Stimulated activated CD4-positive, alpha-beta T cell treated with anti-CD3 and anti-CD28 coated beads, TNF-alpha, amount 100 ng/mL, for 48 hours (primary cell): ENCODE measurements at regions not wholly inside any gene's neighbourhood (a gene's known extent, or its start where the extent isn't known, plus 50 kb on each side); places are given as distances from the start of the nearest gene placed in this dataset.

Experiments used
- DNase-seq, 3 donors: peaks; one replicate each; pipeline ENCODE4 v3.0.0-alpha.2; 2020; ENCODE audit warnings: low read depth in 3 of 3

DNA sequence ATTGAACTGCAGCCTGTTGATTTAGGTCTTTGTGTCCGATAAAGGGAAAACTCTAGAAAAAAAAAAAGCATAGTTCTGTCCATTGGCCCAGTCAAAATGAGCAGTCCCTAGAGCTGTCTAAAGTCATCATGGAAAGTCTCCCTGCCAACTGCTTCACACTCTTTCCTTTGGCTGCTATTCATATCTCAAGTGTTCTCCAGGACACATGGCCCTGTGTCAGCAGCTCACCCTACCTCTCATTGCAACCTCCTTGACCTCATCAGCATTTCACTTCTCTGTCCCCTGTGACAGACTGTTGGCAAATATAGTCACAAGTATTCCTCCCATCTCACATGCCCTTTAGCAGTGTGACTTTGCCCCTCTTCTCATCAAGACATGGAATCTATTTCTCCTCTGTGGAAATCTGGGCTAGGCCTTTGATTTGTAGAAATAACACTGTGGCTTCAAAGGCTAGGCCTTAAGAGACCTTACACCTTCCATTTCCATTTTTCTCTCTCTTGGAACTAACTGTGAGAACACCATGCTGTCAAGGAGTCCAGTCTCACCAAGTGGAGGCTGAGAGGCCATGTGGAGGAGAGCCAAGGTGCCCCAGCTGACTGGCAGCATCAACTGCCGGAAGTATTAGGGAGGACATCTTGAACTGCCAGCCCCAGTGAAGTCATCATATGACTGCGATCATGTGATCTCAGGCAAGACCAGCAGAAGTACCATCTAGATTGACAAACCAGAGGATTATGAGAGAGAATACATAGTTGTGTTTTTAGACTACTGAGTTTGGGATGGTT lies 149.4 kb upstream of the TARS1 start:
- no peak for DNase-seq

DNA sequence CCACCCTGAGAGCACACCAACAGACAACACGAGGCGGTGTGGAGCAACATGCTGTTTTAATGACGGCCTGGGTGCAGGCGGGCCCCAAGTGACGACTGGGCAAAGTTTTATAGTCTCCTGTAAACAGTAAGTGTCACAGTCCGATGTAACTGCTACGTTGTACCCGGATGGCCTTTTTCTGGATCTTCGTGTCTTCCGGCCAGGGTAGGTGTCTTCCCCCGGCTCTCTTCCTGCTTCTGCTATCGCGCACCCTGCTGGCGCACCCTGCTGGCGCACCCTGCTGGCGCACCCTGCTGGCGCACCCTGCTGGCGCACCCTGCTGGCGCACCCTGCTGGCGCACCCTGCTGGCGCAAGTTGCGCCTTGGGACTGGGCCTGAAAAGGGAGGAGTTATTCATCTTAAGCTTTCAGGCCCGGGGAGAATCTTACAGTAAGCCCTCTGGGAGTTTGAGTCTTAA lies 143.0 kb upstream of the TARS1 start:
- no peak for DNase-seq

GRCh38 chr5:33299621-33300208 lies 141.1 kb upstream of the TARS1 start:
- DNase-seq: no peak

DNA sequence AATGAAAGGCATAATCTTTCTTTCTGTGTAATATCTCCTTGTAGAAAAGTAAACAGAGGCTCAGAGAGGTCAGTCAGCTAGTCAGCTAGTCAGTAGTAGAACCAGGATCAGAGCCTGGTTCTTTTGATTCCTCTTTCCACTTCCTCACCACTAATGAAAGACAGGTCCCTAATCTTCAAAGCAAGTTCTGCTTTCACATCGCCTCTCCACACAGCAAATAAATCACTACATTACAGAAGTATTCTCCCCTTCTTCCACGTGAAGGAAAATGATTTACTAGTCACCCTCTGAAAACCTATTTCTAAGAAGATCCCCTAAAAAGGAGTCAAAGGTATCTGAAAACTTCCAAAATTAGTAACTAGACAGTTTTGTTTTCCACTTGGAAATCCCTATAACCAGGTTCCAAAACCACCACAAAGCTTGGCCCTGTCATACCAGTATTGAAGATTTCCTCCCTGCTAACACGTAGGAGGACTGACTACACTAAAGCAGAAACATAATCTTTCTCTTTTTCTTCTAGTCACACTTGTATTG lies 140.5 kb upstream of the TARS1 start:
- no peak for DNase-seq

DNA sequence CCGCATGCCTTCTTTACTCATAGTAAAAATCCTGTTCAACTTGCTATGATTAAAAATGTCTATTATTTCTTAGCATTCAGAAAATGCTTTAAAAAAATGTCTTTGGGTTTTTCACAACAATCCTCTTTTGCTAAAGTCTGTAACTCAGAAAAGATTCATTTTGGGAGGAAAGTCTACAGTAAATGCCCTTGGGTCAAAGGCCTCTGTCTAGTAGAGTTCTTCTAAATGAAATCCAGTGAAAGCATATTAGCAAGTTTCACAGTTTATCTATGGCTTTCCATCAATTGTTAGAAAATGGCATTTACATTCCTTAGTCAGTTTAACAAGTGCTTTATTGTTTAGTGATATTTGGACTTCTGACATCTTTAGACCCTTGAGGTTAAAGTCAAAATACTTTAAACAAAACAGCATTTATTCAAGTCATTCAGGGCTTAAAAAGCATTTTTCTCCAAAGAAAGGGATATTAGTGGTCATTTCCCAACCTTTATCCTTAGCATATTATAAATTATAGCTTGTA lies 137.1 kb upstream of the TARS1 start:
- DNase-seq: no peak

- no peak for DNase-seq
Measured at GRCh38 chr5:33304601-33305000, 136.2 kb upstream of the TARS1 start.

DNA sequence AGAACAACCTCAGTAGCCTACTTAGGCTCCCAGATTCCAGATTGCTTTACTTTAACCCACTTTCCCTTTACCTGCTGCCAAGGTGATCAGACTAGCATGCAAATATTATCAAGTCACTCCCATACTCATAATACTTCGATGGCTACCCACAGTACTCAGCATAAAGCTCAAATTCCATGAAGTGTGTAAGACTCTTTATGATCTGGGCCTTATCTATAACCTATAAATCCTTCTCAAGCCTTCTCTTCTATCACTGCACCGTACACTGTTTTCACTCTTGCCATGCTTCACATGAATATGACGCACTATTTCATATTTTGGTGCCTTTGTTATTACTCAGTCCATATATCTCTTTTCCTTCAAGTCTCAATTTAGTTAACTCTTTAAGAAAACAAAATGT lies 135.2 kb upstream of the TARS1 start:
- no peak for DNase-seq

DNA sequence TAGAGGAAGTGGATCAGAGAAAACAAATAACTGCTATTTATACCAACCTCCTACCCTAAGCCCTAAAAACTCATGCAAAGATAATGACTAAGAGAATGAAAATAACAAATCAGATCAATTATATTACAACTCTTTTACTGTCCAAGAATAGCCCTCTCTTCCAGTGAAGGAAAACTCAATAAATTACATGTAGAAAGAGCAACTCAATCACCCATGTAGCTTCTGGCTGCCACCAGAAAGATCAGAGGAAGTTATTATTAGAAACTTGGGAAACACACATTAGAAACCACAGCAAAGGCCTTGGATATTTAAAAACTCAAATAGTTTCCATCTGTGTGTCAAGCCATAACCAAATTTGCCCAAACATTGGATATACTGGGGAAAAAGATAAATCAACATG lies 134.0 kb upstream of the TARS1 start:
- no peak for DNase-seq

DNA sequence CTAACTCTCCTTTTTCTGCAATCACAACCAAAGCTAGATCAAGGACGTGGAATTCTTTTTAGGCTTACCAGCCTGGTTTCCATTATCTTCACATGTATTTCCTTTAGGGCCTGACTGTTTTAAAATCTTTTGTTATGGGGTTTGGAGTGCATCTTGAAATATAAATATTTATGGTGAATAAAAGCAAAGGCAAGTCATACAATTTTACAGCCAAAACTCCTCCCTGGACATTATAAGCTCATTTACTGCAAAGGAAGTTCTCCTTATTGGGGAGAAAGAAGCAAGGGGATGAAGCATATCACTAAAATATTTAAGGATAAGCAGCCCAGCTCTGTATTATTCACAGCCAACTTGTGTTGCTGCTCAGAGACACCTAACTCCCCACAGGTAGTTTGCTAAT lies 132.2 kb upstream of the TARS1 start:
- DNase-seq: no peak

- DNase-seq: no peak
Measured at GRCh38 chr5:33309068-33309467, 131.7 kb upstream of the TARS1 start.

DNA sequence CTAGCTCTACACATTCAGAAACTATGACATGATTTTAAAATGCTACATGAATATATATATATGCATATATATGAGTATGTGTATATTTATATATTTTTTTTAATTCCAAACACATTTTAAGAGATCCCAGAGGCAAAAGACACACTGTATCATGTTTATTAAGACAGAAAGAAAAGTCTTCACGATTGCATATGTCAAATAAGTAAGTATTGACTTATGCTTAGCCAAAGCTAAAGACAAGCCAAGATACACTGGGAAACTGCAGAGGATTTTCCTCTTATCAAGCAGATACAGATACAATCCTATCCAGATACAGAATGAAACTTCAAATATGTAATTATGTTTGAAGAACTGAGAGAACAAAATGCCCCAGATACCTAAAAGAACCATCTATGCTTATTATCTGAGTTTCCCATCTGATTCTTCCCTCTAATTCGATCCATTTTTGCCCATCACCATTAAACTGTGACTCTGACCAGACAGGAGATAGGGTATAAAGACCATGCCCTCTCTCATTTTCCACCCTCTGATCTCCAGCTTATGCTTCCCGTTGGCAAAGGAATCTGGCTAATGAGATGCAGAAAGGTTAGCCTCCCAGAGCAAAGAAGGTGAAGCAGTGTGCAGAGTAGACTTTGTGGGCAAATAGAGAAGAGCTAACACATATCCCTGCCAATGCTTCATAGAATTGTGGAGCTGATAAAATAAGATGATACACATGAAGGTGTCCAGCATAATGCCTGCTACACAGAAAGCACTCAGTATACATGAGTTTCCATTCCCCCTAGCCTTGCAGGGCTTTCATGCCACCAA lies 131.0 kb upstream of the TARS1 start:
- no peak for DNase-seq

- no peak for DNase-seq
Measured at GRCh38 chr5:33310451-33310850, 130.3 kb upstream of the TARS1 start.

GRCh38 chr5:33311893-33312292 lies 128.9 kb upstream of the TARS1 start:
- no peak for DNase-seq

DNA sequence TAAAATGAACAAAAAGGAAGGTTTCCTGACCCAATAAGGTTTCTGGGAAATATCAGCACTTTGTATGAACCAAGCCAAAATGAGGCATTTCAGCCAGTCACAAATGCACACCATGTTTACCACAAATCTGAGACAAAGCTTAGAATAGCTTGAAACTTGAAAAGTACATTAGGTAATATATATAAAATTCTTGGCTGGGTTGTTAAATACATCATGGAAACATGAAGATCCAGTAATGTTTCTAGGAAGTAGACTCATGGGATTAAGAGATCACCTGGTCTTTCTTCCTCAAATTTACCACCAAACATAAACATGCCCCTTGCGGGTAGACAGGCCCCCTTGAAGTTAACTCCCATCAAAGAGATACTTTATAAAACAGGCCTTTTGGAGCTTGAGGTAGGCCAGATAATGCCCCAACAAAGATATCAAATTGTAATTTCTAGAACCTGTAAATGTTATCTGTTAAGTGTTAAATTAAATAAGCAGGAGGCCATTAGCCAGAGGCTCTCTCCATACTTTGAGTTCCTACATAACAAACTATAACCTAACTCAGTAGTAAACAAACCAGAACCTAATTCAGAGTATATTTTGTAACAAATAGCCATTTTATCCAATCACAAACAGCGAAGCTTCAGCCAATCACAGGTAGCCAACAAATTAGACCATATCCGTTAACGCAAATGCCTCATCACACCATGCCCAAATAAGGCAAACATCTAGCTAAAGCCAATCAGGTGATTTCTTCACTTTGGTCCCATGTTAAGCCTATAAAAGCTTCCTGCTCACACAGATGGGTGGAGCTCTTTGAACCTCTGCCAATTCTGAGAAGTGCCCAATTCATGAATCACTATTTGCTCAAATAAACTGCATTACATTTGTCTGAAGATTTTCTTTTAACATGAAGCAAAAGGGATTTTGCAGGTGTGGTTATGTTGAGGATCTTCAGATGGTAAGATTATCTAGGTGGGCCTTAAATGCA lies 127.9 kb upstream of the TARS1 start:
- no peak for DNase-seq

DNA sequence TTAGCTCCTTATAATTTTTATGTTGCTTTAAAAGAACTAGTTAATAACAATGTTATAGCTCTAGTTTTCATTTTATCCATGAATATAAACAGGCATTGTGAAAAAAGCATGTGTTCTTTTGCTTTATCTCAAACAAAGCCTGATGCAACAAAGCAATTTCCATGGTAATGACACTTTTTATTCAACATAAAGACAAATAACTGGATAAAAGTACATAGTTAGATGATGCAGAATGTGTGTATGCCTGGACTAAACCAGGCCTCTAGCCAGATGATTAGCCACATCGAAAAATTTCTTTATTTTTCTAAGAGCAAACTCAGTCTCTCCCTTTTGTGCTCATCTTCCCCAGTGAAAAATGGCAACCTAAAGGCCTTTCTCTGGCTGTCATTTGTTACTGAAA lies 125.6 kb upstream of the TARS1 start:
- DNase-seq: no peak

GRCh38 chr5:33316773-33317172 lies 124.0 kb upstream of the TARS1 start:
- DNase-seq: no peak

- DNase-seq: no peak
Measured at GRCh38 chr5:33317271-33317670, 123.5 kb upstream of the TARS1 start.

DNA sequence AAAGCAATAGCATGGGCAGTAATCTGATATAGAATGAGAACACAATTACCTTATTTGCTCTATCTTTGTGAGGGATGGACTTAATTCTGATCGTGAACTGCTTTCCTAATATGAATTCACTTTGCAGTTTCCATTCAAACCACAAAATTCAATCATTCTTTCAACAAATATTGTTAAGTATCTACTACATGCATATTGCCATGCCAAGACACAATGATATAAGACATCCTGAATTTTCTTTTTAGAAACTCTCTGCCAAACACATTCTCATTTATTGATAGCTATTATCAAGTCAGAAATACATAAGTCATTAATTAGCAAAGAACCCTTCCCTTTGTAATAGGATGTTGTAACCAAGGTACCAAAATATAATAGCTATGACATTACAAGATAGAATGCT lies 121.6 kb upstream of the TARS1 start:
- no peak for DNase-seq

DNA sequence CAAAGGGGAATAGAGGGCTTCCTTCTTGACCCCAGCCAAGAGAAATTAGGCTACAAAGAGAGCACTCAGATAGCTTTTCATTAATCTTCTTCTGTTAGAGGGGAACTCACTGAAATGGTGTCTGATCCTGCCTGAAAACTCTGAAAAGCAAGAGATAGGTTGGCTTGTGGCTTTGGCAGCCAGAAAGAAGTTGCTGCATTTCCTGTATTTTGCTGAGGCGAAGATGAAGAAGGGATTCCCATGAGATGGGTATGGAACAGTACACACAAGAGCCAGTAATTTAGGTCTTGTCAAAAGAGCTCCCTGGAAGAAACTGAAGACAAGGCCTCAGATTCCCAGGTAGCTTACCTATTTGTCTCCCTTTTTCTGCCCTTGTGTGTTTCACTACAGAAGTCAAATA lies 120.9 kb upstream of the TARS1 start:
- no peak for DNase-seq

DNA sequence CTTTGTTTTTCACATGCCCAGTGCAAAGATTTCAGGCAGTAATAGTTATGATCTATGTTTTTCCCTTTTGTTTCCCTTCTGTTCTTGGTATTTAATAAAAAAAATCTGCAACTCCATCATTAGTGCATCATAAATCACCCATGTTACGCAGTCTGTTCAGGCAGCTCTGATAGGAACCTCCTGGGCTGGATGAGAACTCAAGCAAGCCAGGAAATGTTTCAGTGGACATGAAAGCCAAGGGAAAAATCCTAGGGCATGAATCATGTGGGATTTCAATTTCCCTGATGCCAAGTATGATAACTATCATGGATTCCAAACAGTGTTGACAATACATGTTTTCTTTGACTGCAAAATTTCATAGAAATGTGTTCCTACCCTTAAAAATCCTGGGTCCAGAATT lies 119.7 kb upstream of the TARS1 start:
- DNase-seq: no peak

DNA sequence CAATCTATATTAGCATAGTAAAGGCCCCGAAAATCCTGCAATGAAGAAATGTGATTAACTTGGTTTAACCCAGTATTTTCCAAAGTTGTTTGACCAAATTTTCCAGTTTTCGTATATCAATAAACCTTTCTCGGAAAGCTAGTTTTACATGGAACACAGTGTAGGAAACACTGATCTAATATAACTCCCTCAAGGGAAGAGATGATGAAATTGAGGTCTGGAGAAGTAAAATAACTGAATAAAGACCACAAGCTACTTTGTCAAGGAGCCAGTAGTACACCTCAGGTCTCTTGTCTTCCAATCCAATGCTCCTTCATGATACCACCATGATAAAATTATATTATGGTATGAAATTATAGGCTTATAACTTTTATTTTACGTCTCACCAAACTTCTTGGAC lies 118.1 kb upstream of the TARS1 start:
- DNase-seq: no peak
